Left lobe of liver (tissue), 2 donors: ENCODE measurements at regions not wholly inside any gene's neighbourhood (a gene's known extent, or its start where the extent isn't known, plus 50 kb on each side); places are given as distances from the start of the nearest gene placed in this dataset.
A peak's percentile ranks its signal among the peaks of the same experiment; 100 is the strongest.
"Not testable (repeated sequence)": the region's sequence is repeated elsewhere in the genome, so short reads cannot be mapped to it uniquely, and the experiment has no call there.

Experiments
- ATAC-seq: fragments of 200-7000 bp; cut with Tn5 transposase; one replicate; pipeline ENCODE4 v1.9.1; 2020; ENCODE audit warnings: mild to moderate bottlenecking, moderate library complexity
- DNase-seq: peaks from one replicate; pipeline ENCODE4 v3.0.0-alpha.2; 2020; ENCODE audit warnings: low spot score
- donor health status: DM: no; HTN: no; CAD: no; lungs with moderate emphysema.
- donor health status: DM: no; HTN: yes; CAD: no.

- no peak for ATAC-seq
Observed at GRCh38 chr18:29465526-29465925, 1288.6 kb upstream of the CDH2 start.

GRCh38 chr18:29459972-29460371 lies 1283.0 kb upstream of the CDH2 start:
- DNase-seq (no peak), ATAC-seq (no peak)

More at GRCh38 chr18:29465526-29465925, 1288.6 kb upstream of the CDH2 start:
- no peak for DNase-seq

GRCh38 chr18:29457316-29457889 lies 1280.5 kb upstream of the CDH2 start:
- no peak for DNase-seq
- no peak for ATAC-seq

- no peak for ATAC-seq
- DNase-seq = no peak
Observed at GRCh38 chr18:29449424-29449823, 1272.5 kb upstream of the CDH2 start.

GRCh38 chr18:29439398-29439797 lies 1262.5 kb upstream of the CDH2 start:
- no peak for DNase-seq
- no peak for ATAC-seq

- ATAC-seq (no peak), DNase-seq (no peak)
Observed at GRCh38 chr18:29436459-29436858, 1259.5 kb upstream of the CDH2 start.

- DNase-seq (no peak), ATAC-seq (no peak)
Observed at GRCh38 chr18:29434650-29435049, 1257.7 kb upstream of the CDH2 start.

GRCh38 chr18:29430416-29430815 lies 1253.5 kb upstream of the CDH2 start:
- no peak for DNase-seq
- ATAC-seq = no peak

GRCh38 chr18:29418136-29418535 lies 1241.2 kb upstream of the CDH2 start:
- ATAC-seq = no peak
- DNase-seq = no peak

GRCh38 chr18:29406996-29407395 lies 1230.1 kb upstream of the CDH2 start:
- ATAC-seq (no peak), DNase-seq (no peak)

- no peak for ATAC-seq
- no peak for DNase-seq
Observed at GRCh38 chr18:29397536-29397935, 1220.6 kb upstream of the CDH2 start.

- ATAC-seq (no peak), DNase-seq (no peak)
Observed at GRCh38 chr18:29383311-29384273, 1206.7 kb upstream of the CDH2 start.

- ATAC-seq (no peak), DNase-seq (no peak)
Observed at GRCh38 chr18:29378651-29379136, 1201.8 kb upstream of the CDH2 start.

GRCh38 chr18:29377346-29377745 lies 1200.4 kb upstream of the CDH2 start:
- ATAC-seq (no peak), DNase-seq (no peak)

- DNase-seq (no peak), ATAC-seq (no peak)
Observed at GRCh38 chr18:29373000-29373399, 1196.1 kb upstream of the CDH2 start.

GRCh38 chr18:29361843-29362242 lies 1184.9 kb upstream of the CDH2 start:
- no peak for ATAC-seq
- DNase-seq = no peak

GRCh38 chr18:29360659-29361058 lies 1183.7 kb upstream of the CDH2 start:
- ATAC-seq = peak; percentile 67
- DNase-seq = not testable (repeated sequence)

- not testable (repeated sequence) for DNase-seq, ATAC-seq
Observed at GRCh38 chr18:29359222-29359621, 1182.3 kb upstream of the CDH2 start.

- ATAC-seq (no peak), DNase-seq (no peak)
Observed at GRCh38 chr18:29351171-29351570, 1174.2 kb upstream of the CDH2 start.

- ATAC-seq = no peak
- no peak for DNase-seq
Observed at GRCh38 chr18:29328932-29329331, 1152.0 kb upstream of the CDH2 start.

GRCh38 chr18:29326214-29326613 lies 1149.3 kb upstream of the CDH2 start:
- ATAC-seq = no peak
- DNase-seq = no peak

- ATAC-seq (no peak), DNase-seq (no peak)
Observed at GRCh38 chr18:29321561-29321960, 1144.6 kb upstream of the CDH2 start.
